ENCODE measurements at regions not wholly inside any gene's neighbourhood (a gene's known extent, or its start where the extent isn't known, plus 50 kb on each side); places are given as distances from the start of the nearest gene placed in this dataset.
"Not testable (repeated sequence)": the region's sequence is repeated elsewhere in the genome, so short reads cannot be mapped to it uniquely, and the experiment has no call there.

- Histone ChIP-seq H3K9me3 (replicated peaks; ENCODE audit: control insufficient read depth, insufficient read depth, low read length) (peaks cover 4% of the 10 kb centered on the region), H3K4me1 (ENCODE audit: control insufficient read depth, extremely low read depth, insufficient read depth, low read length) (no peaks in the 10 kb centered on the region), H3K9ac (replicated peaks; ENCODE audit: extremely low read depth, insufficient read depth, low read length) (no peak overlapping the region), H3K4me2 (ENCODE audit: insufficient read depth, low read length) (no peak overlapping the region), H3K27me3 (ENCODE audit: control insufficient read depth in 2 of 2, insufficient read depth in 2 of 2, low read length in 2 of 2) (no peaks in the 10 kb centered on the region), H4K20me1 (replicated peaks; ENCODE audit: control insufficient read depth, extremely low read depth, insufficient read depth, low read length) (no peaks in the 10 kb centered on the region), H3K79me2 (ENCODE audit: control insufficient read depth, insufficient read depth, low read length) (no peaks in the 10 kb centered on the region), H2AFZ (ENCODE audit: low read depth, low read length) (no peak overlapping the region), H3K36me3 (ENCODE audit: control insufficient read depth in 2 of 2, extremely low read depth in 1 of 2, insufficient read depth in 2 of 2, low read length in 2 of 2) (no peaks in the 10 kb centered on the region), H3K9me1 (replicated peaks; ENCODE audit: control insufficient read depth, extremely low read depth, insufficient read depth, low read length) (no peaks in the 10 kb centered on the region), H3K4me3 (replicated peaks in 1 of 3; ENCODE audit: insufficient read depth in 1 of 3, low read depth in 1 of 3, low read length in 3 of 3) (no peak overlapping the region), H3K27ac (ENCODE audit: insufficient read depth, low read depth, low read length) (no peak overlapping the region)
- no peak for FAIRE-seq
- CTCF ChIA-PET, result no interaction called here
- TF ChIP-seq POLR2A (IDR thresholded peaks at IDR 0.05; ENCODE audit: low read depth, low read length) (no peak), EZH2 (IDR thresholded peaks at IDR 0.05; ENCODE audit: borderline replicate concordance, low read depth, low read length, severe bottlenecking) (no peak), POLR2AphosphoS5 (IDR thresholded peaks at IDR 0.05; ENCODE audit: insufficient read depth, low read depth, low read length) (no peak), JUN (IDR thresholded peaks at IDR 0.05; ENCODE audit: borderline replicate concordance, insufficient read depth, insufficient read length, low read depth) (no peak), GATA2 (IDR thresholded peaks at IDR 0.05; ENCODE audit: insufficient read depth, insufficient read length, low read depth, low read length) (no peak), MYC (IDR thresholded peaks at IDR 0.05; ENCODE audit: low read depth, low read length) (no peak), CTCF (IDR thresholded peaks at IDR 0.05; ENCODE audit: extremely low read depth in 1 of 2, insufficient read depth in 1 of 2, low read depth in 1 of 2, low read length in 2 of 2) (no peak), FOS (IDR thresholded peaks at IDR 0.05; ENCODE audit: borderline replicate concordance, insufficient read depth, low read length) (no peak)
- TF ChIP-seq, protein P1, sequence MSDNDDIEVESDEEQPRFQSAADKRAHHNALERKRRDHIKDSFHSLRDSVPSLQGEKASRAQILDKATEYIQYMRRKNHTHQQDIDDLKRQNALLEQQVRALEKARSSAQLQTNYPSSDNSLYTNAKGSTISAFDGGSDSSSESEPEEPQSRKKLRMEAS (IDR thresholded peaks at IDR 0.05; ENCODE audit: insufficient read depth, insufficient read length), result no peak
- POLR2A ChIA-PET, result no interaction called here
- dilution Hi-C loops (cut with MboI; ENCODE audit: extremely low pct_ligation_motif_present, low sequenced_read_pairs) (no loop called here), intact Hi-C loops (cut with micrococcal nuclease) (no loop called here)
- BruUV-seq (replicated peaks), result no TSS peak
- DNase-seq (ENCODE audit: low read depth, low spot score), result no peak
These were observed 93.4 kb downstream of the SHANK2 start for GRCh38 chr11:71158936-71159335.

GRCh38 chr11:71157676-71158075, 94.7 kb downstream of the SHANK2 start:
- CTCF ChIA-PET, result not testable (repeated sequence)

More at GRCh38 chr11:71157676-71158075, 94.7 kb downstream of the SHANK2 start:
- BruUV-seq (replicated peaks); H3K27me3 ChIP-seq (ENCODE audit: control insufficient read depth in 2 of 2, insufficient read depth in 2 of 2, low read length in 2 of 2); H3K4me3 ChIP-seq (replicated peaks in 1 of 3; ENCODE audit: insufficient read depth in 1 of 3, low read depth in 1 of 3, low read length in 3 of 3); H3K36me3 ChIP-seq (ENCODE audit: control insufficient read depth in 2 of 2, extremely low read depth in 1 of 2, insufficient read depth in 2 of 2, low read length in 2 of 2); H4K20me1 ChIP-seq (replicated peaks; ENCODE audit: control insufficient read depth, extremely low read depth, insufficient read depth, low read length); intact Hi-C loops (cut with micrococcal nuclease); DNase-seq (ENCODE audit: low read depth, low spot score); H3K9me3 ChIP-seq (replicated peaks; ENCODE audit: control insufficient read depth, insufficient read depth, low read length); H3K4me2 ChIP-seq (ENCODE audit: insufficient read depth, low read length); H2AFZ ChIP-seq (ENCODE audit: low read depth, low read length); FAIRE-seq; H3K4me1 ChIP-seq (ENCODE audit: control insufficient read depth, extremely low read depth, insufficient read depth, low read length); H3K9ac ChIP-seq (replicated peaks; ENCODE audit: extremely low read depth, insufficient read depth, low read length); POLR2A ChIA-PET; H3K9me1 ChIP-seq (replicated peaks; ENCODE audit: control insufficient read depth, extremely low read depth, insufficient read depth, low read length); H3K79me2 ChIP-seq (ENCODE audit: control insufficient read depth, insufficient read depth, low read length); dilution Hi-C loops (cut with MboI; ENCODE audit: extremely low pct_ligation_motif_present, low sequenced_read_pairs); H3K27ac ChIP-seq (ENCODE audit: insufficient read depth, low read depth, low read length): not testable (repeated sequence)

Measured in endothelial cell of umbilical vein (primary cell).